HCT116 (cell line): ENCODE measurements at regions not wholly inside any gene's neighbourhood (a gene's known extent, or its start where the extent isn't known, plus 50 kb on each side); places are given as distances from the start of the nearest gene placed in this dataset.

Experiments
- ATAC-seq: fragments of 200-7000 bp; cut with Tn5 transposase; 2 replicates; pipeline ENCODE4 v1.9.1; 2020; ENCODE audit warnings: mild to moderate bottlenecking, moderate library complexity
- BruUV-seq: library from RNA; stranded (reverse); fragments of 400-500 nt; replicated peaks from 2 replicates; lab custom pipeline; 2021; lab: Mats Ljungman, UMichigan
- CTCF ChIA-PET: fragments of 300-600 bp; sonication (Branson Sonifier 250); formaldehyde crosslinking; loops from one replicate; lab custom pipeline; 2021; ENCODE audit warnings: antibody characterized with exemption; lab: Charles Lee
- POLR2A ChIA-PET: fragments of 300-600, 350-600 bp; sonication (Branson Sonifier 250); formaldehyde crosslinking; loops from one replicate; lab custom pipeline; 2021; ENCODE audit warnings: antibody characterized with exemption; lab: Charles Lee
- RAD21 ChIA-PET, 2 experiments: fragments of 300-600 bp; sonication (Branson Sonifier 250); formaldehyde crosslinking; loops; one replicate each; lab custom pipeline; 2023; ENCODE audit warnings: low total read pairs in 2 of 2; ENCODE audit not compliant: uncharacterized antibody in 2 of 2, unreplicated experiment in 2 of 2, low non-redundant PET in 1 of 2; lab: Charles Lee
- DNase-seq: peaks from one replicate; pipeline ENCODE4 v3.0.0-alpha.2; 2010; ENCODE audit warnings: low read depth, low spot score
- H2AFZ ChIP-seq: fragments of 200-600 bp; shearing (Covaris generic), sonication (generic); 2 replicates; pipeline ENCODE4 v1.6.1; 2017; ENCODE audit warnings: low read depth, mixed run types, mixed read lengths, antibody characterized with exemption, low read length; ENCODE audit not compliant: poor library complexity, severe bottlenecking
- H3K27ac ChIP-seq: 2 replicates; pipeline ENCODE4 v1.5.1; 2012; ENCODE audit warnings: low read depth, low read length
- H3K27me3 ChIP-seq: fragments of 200-600 bp; sonication (generic); 2 replicates; pipeline ENCODE4 v1.6.1; 2016; ENCODE audit warnings: mixed run types, low read length, mixed read lengths; ENCODE audit not compliant: insufficient read depth
- H3K36me3 ChIP-seq, 2 experiments: fragments of 200-500 bp in 1 of 2; fragments of 200-600 bp in 1 of 2; sonication (Bioruptor generic) in 1 of 2; sonication (generic) in 1 of 2; 2 replicates each; pipeline versions ENCODE4 v1.5.1 to v1.6.1; 2014 to 2016; ENCODE audit warnings: low read length in 2 of 2, inconsistent platforms in 1 of 2, mixed read lengths in 1 of 2, mixed run types in 1 of 2; ENCODE audit not compliant: insufficient read depth in 2 of 2, control insufficient read depth in 1 of 2
- H3K4me1 ChIP-seq, 2 experiments: fragments of 200-600 bp in 1 of 2; sonication (generic) in 1 of 2; 2 replicates each; pipeline versions ENCODE4 v1.5.1 to v1.6.1; 2012 to 2017; ENCODE audit warnings: low read length in 2 of 2, inconsistent platforms in 1 of 2, mild to moderate bottlenecking in 1 of 2, mixed read lengths in 1 of 2, mixed run types in 1 of 2, moderate library complexity in 1 of 2; ENCODE audit not compliant: insufficient read depth in 2 of 2, control insufficient read depth in 1 of 2
- H3K4me2 ChIP-seq: fragments of 200-600 bp; sonication (generic); 2 replicates; pipeline ENCODE4 v1.6.1; 2017; ENCODE audit warnings: mixed run types, low read length, mixed read lengths
- H3K4me3 ChIP-seq, 2 experiments: fragments of 200-600 bp in 1 of 2; sonication (generic) in 1 of 2; replicated peaks in 1 of 2; 2 replicates each; pipeline ENCODE4 v1.5.1; 2011 to 2016; ENCODE audit warnings: low read length in 2 of 2, control low read depth in 1 of 2, low read depth in 1 of 2, mild to moderate bottlenecking in 1 of 2, mixed read lengths in 1 of 2, mixed run types in 1 of 2
- H3K79me2 ChIP-seq: fragments of 200-600 bp; sonication (generic); 2 replicates; pipeline ENCODE4 v1.6.1; 2017; ENCODE audit warnings: mild to moderate bottlenecking, mixed run types, low read length, moderate library complexity, mixed read lengths; ENCODE audit not compliant: insufficient read depth
- H3K9ac ChIP-seq: fragments of 200-600 bp; sonication (generic); 2 replicates; pipeline ENCODE4 v1.6.1; 2016; ENCODE audit warnings: low read length, mixed read lengths
- H3K9me2 ChIP-seq: fragments of 200-600 bp; sonication (generic), shearing (Covaris generic); 2 replicates; pipeline ENCODE4 v1.6.1; 2017; ENCODE audit warnings: mixed run types, mild to moderate bottlenecking, moderate library complexity; ENCODE audit not compliant: insufficient read depth
- H3K9me3 ChIP-seq, 2 experiments: fragments of 200-500 bp in 1 of 2; fragments of 200-600 bp in 1 of 2; sonication (Bioruptor generic) in 1 of 2; sonication (generic) in 1 of 2; 2 replicates each; pipeline ENCODE4 v1.6.1; 2014 to 2017; ENCODE audit warnings: low read length in 2 of 2, mixed read lengths in 2 of 2, inconsistent platforms in 1 of 2, low read depth in 1 of 2, mild to moderate bottlenecking in 1 of 2, mixed run types in 1 of 2, moderate library complexity in 1 of 2; ENCODE audit not compliant: control insufficient read depth in 1 of 2, insufficient read depth in 1 of 2
- H4K20me1 ChIP-seq: fragments of 200-600 bp; sonication (generic), shearing (Covaris generic); 2 replicates; pipeline ENCODE4 v1.6.1; 2017; ENCODE audit warnings: mixed run types, mild to moderate bottlenecking, moderate library complexity; ENCODE audit not compliant: insufficient read depth
- ATF3 ChIP-seq: IDR thresholded peaks from 2 replicates; pipeline ENCODE4 v1.6.1; 2012
- CBX3 ChIP-seq: IDR thresholded peaks from 2 replicates; pipeline ENCODE4 v1.6.1; 2012; ENCODE audit warnings: low read depth
- CTCF ChIP-seq, 3 experiments: fragments of 200-600 bp in 1 of 3; sonication (generic) in 1 of 3; IDR thresholded peaks in 2 of 3; conservative IDR thresholded peaks in 1 of 3; 2 replicates each; pipeline ENCODE4 v1.5.1; 2012 to 2017; ENCODE audit warnings: low read depth in 2 of 3, low read length in 2 of 3, antibody characterized with exemption in 1 of 3, borderline replicate concordance in 1 of 3, control low read depth in 1 of 3, mild to moderate bottlenecking in 1 of 3, mixed read lengths in 1 of 3, mixed run types in 1 of 3, moderate library complexity in 1 of 3; ENCODE audit not compliant: insufficient read depth in 1 of 3
- EGR1 ChIP-seq: IDR thresholded peaks from 2 replicates; pipeline ENCODE4 v1.6.1; 2012; ENCODE audit warnings: low read depth
- ELF1 ChIP-seq: IDR thresholded peaks from 2 replicates; pipeline ENCODE4 v1.6.1; 2012; ENCODE audit warnings: low read depth, borderline replicate concordance
- EZH2 ChIP-seq: fragments of 200-600 bp; sonication (generic); IDR thresholded peaks from 2 replicates; pipeline ENCODE4 v1.6.1; 2017; ENCODE audit warnings: antibody characterized with exemption, mixed run types
- EZH2phosphoT487 ChIP-seq: fragments of 200-600 bp; IDR thresholded peaks from 2 replicates; pipeline ENCODE4 v1.6.1; 2018; ENCODE audit warnings: antibody characterized with exemption, borderline replicate concordance
- FOSL1 ChIP-seq: IDR thresholded peaks from 2 replicates; pipeline ENCODE4 v1.6.1; 2012; ENCODE audit warnings: low read depth
- JUND ChIP-seq: IDR thresholded peaks from 2 replicates; pipeline ENCODE4 v1.6.1; 2012
- MAX ChIP-seq: IDR thresholded peaks from 2 replicates; pipeline ENCODE4 v1.6.1; 2012
- POLR2A ChIP-seq: IDR thresholded peaks from 2 replicates; pipeline ENCODE4 v1.7.0; 2011; ENCODE audit warnings: borderline replicate concordance; ENCODE audit not compliant: insufficient read depth, insufficient read length; ENCODE audit errors: extremely low read depth
- POLR2AphosphoS5 ChIP-seq: IDR thresholded peaks from 2 replicates; pipeline ENCODE4 v1.6.1; 2011; ENCODE audit warnings: mild to moderate bottlenecking, low read depth, low read length, moderate library complexity
- RAD21 ChIP-seq: IDR thresholded peaks from 2 replicates; pipeline ENCODE4 v1.6.1; 2012; ENCODE audit warnings: low read depth, mild to moderate bottlenecking
- REST ChIP-seq: IDR thresholded peaks from 2 replicates; pipeline ENCODE4 v1.6.1; 2012; ENCODE audit warnings: low read depth
- SIN3A ChIP-seq: IDR thresholded peaks from 2 replicates; pipeline ENCODE4 v1.6.1; 2012; ENCODE audit warnings: low read depth
- SRF ChIP-seq: IDR thresholded peaks from 2 replicates; pipeline ENCODE4 v1.6.1; 2012; ENCODE audit warnings: low read depth
- YY1 ChIP-seq: IDR thresholded peaks from 2 replicates; pipeline ENCODE4 v1.6.1; 2011; ENCODE audit warnings: low read length, low read depth, moderate library complexity, mild to moderate bottlenecking; ENCODE audit not compliant: insufficient replicate concordance; ENCODE audit errors: extremely low read depth
- ZFX ChIP-seq: fragments of 450-650 bp; IDR thresholded peaks from 2 replicates; pipeline ENCODE4 v1.6.1; 2017
- ZNF274 ChIP-seq: fragments of 200-500 bp; sonication (Bioruptor generic); IDR thresholded peaks from 2 replicates; pipeline ENCODE4 v1.6.1; 2014; ENCODE audit warnings: mild to moderate bottlenecking, low read depth, low read length, inconsistent platforms
- intact Hi-C: fragments of 100-400 bp; cut with micrococcal nuclease; formaldehyde crosslinking; loops from 2 replicates; pipeline ENCODE4 v1.10.0; 2022

- Histone ChIP-seq H3K79me2 (no peaks in the 10 kb centered on the region), H3K36me3 (no peaks in the 10 kb centered on the region), H3K27me3 (no peaks in the 10 kb centered on the region)
- RAD21 ChIA-PET, result no interaction called here
- TF ChIP-seq EZH2, result no peak
- TF ChIP-seq YY1, result no peak
- no peak for TF ChIP-seq EGR1
- no peak for TF ChIP-seq CBX3
- no peak for TF ChIP-seq CTCF (IDR thresholded peaks at IDR 0.05 in 2 of 3, conservative IDR thresholded peaks at IDR 0.05 in 1 of 3; ENCODE audit: borderline replicate concordance in 1 of 3, insufficient read depth in 1 of 3, low read depth in 2 of 3, low read length in 2 of 3)
- no peak for TF ChIP-seq ZNF274
- TF ChIP-seq POLR2AphosphoS5, result no peak
- no peak for TF ChIP-seq JUND
- TF ChIP-seq FOSL1, result no peak
- TF ChIP-seq ATF3, result no peak
- no peak for TF ChIP-seq POLR2A
- TF ChIP-seq REST, result no peak
- TF ChIP-seq SRF, result no peak
- no peak for TF ChIP-seq EZH2phosphoT487
- TF ChIP-seq ELF1, result no peak
- TF ChIP-seq MAX, result no peak
- TF ChIP-seq RAD21, result no peak
- no peak for TF ChIP-seq SIN3A
- no peak for TF ChIP-seq ZFX
- TF ChIP-seq, all 23 proteins: peak for 0
- Histone ChIP-seq H3K4me1 (peaks cover 0 to 6% of the 10 kb centered on the region in 2 experiments; a peak in 1 of 4 replicates), H3K4me3 (no peak overlapping the region), H3K9ac (no peak overlapping the region), H3K9me2 (no peaks in the 10 kb centered on the region), H3K27ac (no peak overlapping the region), H3K9me3 (no peaks in the 10 kb centered on the region), H2AFZ (no peak overlapping the region), H4K20me1 (no peaks in the 10 kb centered on the region), H3K4me2 (no peak overlapping the region)
- BruUV-seq, result no TSS peak
- ATAC-seq (no peak), DNase-seq (no peak)
- POLR2A ChIA-PET, result no interaction called here
- CTCF ChIA-PET, result no interaction called here
- intact Hi-C loops, result no loop called here
Observed at GRCh38 chr5:120014535-120014934, 385.2 kb downstream of the FAM170A start.
